ENCODE measurements at regions not wholly inside any gene's neighbourhood (a gene's known extent, or its start where the extent isn't known, plus 50 kb on each side); places are given as distances from the start of the nearest gene placed in this dataset.
"Not testable (repeated sequence)": the region's sequence is repeated elsewhere in the genome, so short reads cannot be mapped to it uniquely, and the experiment has no call there.

- no peak for DNase-seq
Observed at GRCh38 chrX:122586831-122587230, 597.2 kb upstream of the GRIA3 start.

- DNase-seq = no peak
Observed at GRCh38 chrX:122591546-122591945, 592.5 kb upstream of the GRIA3 start.

GRCh38 chrX:122596998-122597397 lies 587.1 kb upstream of the GRIA3 start:
- no peak for DNase-seq

- no peak for DNase-seq
Observed at GRCh38 chrX:122622795-122623194, 561.3 kb upstream of the GRIA3 start.

- no peak for DNase-seq
Observed at GRCh38 chrX:122625239-122625638, 558.8 kb upstream of the GRIA3 start.

GRCh38 chrX:122625821-122626220 lies 558.3 kb upstream of the GRIA3 start:
- no peak for DNase-seq

- DNase-seq = no peak
Observed at GRCh38 chrX:122626871-122627270, 557.2 kb upstream of the GRIA3 start.

GRCh38 chrX:122641136-122641535 lies 542.9 kb upstream of the GRIA3 start:
- no peak for DNase-seq

- no peak for DNase-seq
Observed at GRCh38 chrX:122641826-122642225, 542.3 kb upstream of the GRIA3 start.

- not testable (repeated sequence) for DNase-seq
Observed at GRCh38 chrX:122655256-122655655, 528.8 kb upstream of the GRIA3 start.

- no peak for DNase-seq
Observed at GRCh38 chrX:122666601-122667000, 517.5 kb upstream of the GRIA3 start.

- DNase-seq = no peak
Observed at GRCh38 chrX:122667667-122668066, 516.4 kb upstream of the GRIA3 start.

- DNase-seq = no peak
Observed at GRCh38 chrX:122703762-122704161, 480.3 kb upstream of the GRIA3 start.

- no peak for DNase-seq
Observed at GRCh38 chrX:122739770-122740169, 444.3 kb upstream of the GRIA3 start.

- no peak for DNase-seq
Observed at GRCh38 chrX:122770581-122770980, 413.5 kb upstream of the GRIA3 start.

GRCh38 chrX:122771933-122772332 lies 412.1 kb upstream of the GRIA3 start:
- DNase-seq = no peak

- DNase-seq = no peak
Observed at GRCh38 chrX:122777766-122778165, 406.3 kb upstream of the GRIA3 start.

- no peak for DNase-seq
Observed at GRCh38 chrX:122783918-122784317, 400.2 kb upstream of the GRIA3 start.

- no peak for DNase-seq
Observed at GRCh38 chrX:122787231-122787630, 396.8 kb upstream of the GRIA3 start.

GRCh38 chrX:122788216-122788615 lies 395.9 kb upstream of the GRIA3 start:
- DNase-seq = no peak

- no peak for DNase-seq
Observed at GRCh38 chrX:122790376-122791095, 393.5 kb upstream of the GRIA3 start.

- DNase-seq = no peak
Observed at GRCh38 chrX:122813876-122814275, 370.2 kb upstream of the GRIA3 start.

- no peak for DNase-seq
Observed at GRCh38 chrX:122816288-122816687, 367.8 kb upstream of the GRIA3 start.

GRCh38 chrX:122817321-122817955 lies 366.6 kb upstream of the GRIA3 start:
- no peak for DNase-seq

GRCh38 chrX:122818068-122818467 lies 366.0 kb upstream of the GRIA3 start:
- no peak for DNase-seq

Data from NCI-H2227 treated with DMSO at 0.1 percent for 48 hours (cell line).